Fibroblast of mammary gland (primary cell): ENCODE measurements at regions not wholly inside any gene's neighbourhood (a gene's known extent, or its start where the extent isn't known, plus 50 kb on each side); places are given as distances from the start of the nearest gene placed in this dataset.

ENCODE experiments used
- DNase-seq: peaks from one replicate; pipeline ENCODE4 v3.0.0-alpha.2; 2010; ENCODE audit warnings: low read depth
- H3K4me3 ChIP-seq: 2 replicates; pipeline ENCODE4 v1.5.1; 2011; ENCODE audit warnings: low read depth, mild to moderate bottlenecking, low read length, moderate library complexity; ENCODE audit not compliant: control insufficient read depth
- TF ChIP-seq, protein P1 (sequence below): conservative IDR thresholded peaks from 2 replicates; pipeline ENCODE4 v1.5.1; 2011; ENCODE audit warnings: low read depth, low read length, inconsistent platforms; ENCODE audit not compliant: control insufficient read depth, insufficient read depth

DNA sequence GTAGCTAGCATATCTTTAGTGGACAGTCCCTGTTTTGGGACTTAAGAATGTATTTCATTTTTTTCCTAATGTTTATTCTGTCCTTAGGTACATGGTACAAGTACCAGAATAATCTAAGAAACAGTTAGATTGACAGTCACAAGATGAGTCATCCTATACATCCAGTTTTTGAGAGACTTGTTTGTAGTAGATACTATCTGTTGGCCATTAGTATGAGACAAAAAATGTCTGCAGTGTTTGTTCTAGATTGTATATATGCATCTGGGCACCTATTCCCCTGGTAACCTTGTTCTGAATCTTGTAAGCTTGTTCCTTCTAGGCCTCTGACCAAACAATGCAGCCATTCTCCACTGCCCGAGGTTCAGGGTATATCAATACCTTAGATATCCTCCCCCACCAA is 1343.5 kb downstream of the SUCLG1 start:
- no peak for DNase-seq
- H3K4me3 ChIP-seq = no peak overlapping the region
- TF ChIP-seq, protein P1, sequence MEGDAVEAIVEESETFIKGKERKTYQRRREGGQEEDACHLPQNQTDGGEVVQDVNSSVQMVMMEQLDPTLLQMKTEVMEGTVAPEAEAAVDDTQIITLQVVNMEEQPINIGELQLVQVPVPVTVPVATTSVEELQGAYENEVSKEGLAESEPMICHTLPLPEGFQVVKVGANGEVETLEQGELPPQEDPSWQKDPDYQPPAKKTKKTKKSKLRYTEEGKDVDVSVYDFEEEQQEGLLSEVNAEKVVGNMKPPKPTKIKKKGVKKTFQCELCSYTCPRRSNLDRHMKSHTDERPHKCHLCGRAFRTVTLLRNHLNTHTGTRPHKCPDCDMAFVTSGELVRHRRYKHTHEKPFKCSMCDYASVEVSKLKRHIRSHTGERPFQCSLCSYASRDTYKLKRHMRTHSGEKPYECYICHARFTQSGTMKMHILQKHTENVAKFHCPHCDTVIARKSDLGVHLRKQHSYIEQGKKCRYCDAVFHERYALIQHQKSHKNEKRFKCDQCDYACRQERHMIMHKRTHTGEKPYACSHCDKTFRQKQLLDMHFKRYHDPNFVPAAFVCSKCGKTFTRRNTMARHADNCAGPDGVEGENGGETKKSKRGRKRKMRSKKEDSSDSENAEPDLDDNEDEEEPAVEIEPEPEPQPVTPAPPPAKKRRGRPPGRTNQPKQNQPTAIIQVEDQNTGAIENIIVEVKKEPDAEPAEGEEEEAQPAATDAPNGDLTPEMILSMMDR = no peak

DNA sequence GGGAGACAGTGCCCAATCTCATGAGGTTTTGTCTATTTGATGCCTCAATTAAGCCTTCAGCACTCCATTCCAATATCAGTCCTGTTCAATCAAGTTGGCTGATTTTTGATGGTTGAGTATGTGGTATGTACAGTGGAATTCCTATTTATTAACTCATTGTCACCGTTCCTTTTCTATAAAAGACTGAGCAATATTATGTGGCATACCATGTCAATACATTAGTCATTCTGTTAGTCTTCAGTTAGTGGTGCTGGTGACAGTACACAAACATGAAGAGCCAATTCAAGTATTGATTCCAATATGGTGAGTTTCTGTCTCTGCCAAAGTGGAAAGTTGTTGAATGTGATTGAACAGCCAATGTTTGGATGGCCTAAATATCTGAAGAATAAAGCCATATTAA is 1343.9 kb downstream of the SUCLG1 start:
- TF ChIP-seq, protein P1 = no peak
- no peak for DNase-seq
- no peak overlapping the region for H3K4me3 ChIP-seq

DNA sequence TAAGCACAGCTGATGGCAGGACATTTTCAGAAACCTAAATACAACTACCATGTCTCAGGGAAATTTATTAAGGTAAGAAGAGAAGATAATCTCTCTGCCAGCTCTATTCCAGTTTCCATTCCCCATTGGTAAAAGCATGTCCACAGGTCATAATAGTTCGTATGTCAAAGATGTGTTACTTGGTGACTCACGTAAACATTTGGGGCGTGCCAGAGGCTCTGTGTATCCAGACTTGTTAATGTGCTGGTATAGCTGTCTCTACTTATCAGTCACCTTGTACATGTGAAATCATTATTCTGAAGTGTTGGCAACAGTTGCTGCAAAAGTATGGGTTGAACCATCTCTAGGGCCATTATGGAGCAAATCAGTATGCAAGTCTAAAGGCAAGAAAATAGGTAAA is 1345.1 kb downstream of the SUCLG1 start:
- no peak for DNase-seq
- TF ChIP-seq, protein P1 = no peak
- H3K4me3 ChIP-seq = no peak overlapping the region

DNA sequence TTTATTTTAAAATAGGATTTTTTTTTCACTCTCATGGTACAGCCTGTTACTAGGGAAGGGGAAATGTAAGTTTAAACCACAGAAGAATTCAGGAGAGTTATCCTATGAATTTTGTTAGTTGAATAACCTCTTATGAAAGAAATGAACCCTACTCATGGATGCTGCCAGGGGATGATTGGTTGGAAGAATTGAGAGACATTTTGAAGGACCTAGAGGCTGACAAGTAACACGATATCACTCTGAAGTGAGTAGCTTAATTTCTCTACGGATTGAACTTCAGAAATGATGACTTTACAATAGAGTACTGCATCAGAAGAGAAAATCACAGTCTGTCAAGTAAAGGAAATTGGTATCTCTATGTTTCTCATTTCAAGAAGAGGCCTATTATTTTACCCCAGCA is 1346.2 kb downstream of the SUCLG1 start:
- no peak overlapping the region for H3K4me3 ChIP-seq
- TF ChIP-seq, protein P1 = no peak
- no peak for DNase-seq

DNA sequence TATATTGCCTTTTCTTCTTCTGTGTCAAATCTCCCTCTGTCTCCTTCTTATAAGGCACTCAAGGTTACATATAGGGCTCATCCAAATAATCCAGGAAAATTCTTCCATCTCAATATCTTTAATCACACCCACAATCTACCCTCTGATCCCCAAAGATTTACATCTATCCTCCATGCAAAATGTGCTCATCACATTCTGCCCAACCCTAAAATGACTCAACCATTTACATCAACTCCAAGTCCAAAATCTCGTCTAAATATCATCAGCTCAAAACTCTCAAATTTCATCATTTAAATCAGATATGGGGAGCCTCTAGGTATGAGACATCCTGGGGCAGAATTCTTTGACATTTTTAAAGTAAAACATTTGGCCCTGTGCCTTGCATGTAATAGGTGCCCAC is 1349.8 kb downstream of the SUCLG1 start:
- TF ChIP-seq, protein P1 = no peak
- no peak for DNase-seq
- H3K4me3 ChIP-seq = no peak overlapping the region

DNA sequence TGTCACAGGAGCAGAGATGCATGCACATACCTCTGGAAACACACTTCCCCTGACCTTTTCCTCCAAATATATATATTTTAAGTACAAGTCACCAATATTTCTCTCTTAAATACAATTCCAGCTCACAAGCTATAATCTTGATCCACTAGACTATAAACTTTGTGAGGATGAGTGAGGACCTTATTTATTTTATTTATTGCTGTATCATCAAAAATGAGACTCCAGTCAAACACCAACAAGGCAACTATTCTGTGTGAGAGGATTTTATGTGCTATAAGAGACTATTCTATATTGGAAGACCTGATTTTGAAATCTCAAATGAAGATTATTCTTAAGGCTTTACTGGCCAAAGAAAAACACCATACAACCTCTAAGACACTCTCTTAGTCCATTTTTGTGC is 1352.2 kb downstream of the SUCLG1 start:
- no peak for DNase-seq
- no peak overlapping the region for H3K4me3 ChIP-seq
- TF ChIP-seq, protein P1 = no peak

DNA sequence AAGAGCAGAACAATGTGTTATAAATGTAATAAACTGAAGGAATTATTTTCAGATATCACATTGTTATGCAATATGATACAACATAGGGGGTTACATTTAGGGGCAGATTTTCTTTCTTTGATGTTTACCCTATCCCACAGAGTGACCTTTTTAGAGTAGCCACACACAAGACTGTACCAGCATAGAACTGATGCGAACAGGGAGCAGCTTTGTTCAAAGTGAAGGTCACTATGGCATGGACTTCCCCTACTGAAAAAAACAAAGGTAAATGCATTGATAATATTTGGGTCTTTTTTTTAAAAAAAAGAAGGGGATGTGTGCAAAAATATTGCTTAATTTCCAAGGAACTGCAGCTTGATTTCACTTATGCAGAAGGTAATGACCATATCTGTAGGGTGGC is 1354.9 kb downstream of the SUCLG1 start:
- TF ChIP-seq, protein P1 = no peak

More for the DNA sequence above, 1354.9 kb downstream of the SUCLG1 start:
- H3K4me3 ChIP-seq = no peak overlapping the region
- DNase-seq = no peak
